NCI-H82 treated with DMSO at 0.1 percent for 48 hours (cell line): ENCODE measurements at regions not wholly inside any gene's neighbourhood (a gene's known extent, or its start where the extent isn't known, plus 50 kb on each side); places are given as distances from the start of the nearest gene placed in this dataset.
A peak's percentile ranks its signal among the peaks of the same experiment; 100 is the strongest.
"Not testable (repeated sequence)": the region's sequence is repeated elsewhere in the genome, so short reads cannot be mapped to it uniquely, and the experiment has no call there.

ENCODE experiments used
- DNase-seq: peaks from one replicate; lab custom pipeline; 2025; ENCODE audit not compliant: unreplicated experiment; lab: John Stamatoyannopoulos, UW

DNA sequence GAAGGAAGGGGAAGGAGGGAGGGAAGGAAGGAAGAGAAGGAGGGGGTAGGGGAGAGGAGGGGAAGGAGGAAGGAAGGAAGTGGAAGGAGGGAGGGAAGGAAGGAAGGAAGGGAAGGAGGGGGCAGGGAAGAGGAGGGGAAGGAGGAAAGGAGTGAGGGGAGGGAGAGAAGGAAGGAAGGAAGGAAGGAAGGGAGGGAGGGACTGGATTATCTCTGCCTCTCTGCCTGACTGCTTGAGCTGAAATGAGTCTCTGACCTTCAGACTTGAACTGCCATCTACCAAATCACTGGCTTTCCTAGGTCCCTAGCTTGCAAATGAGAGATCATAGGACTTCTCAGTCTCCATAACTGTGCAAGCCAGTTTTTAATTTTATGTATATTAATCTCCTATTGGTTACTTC is 436.8 kb downstream of the PREX1 start:
- no peak for DNase-seq

GRCh38 chr20:48387675-48388074 is 440.1 kb downstream of the PREX1 start:
- DNase-seq, result no peak

DNA sequence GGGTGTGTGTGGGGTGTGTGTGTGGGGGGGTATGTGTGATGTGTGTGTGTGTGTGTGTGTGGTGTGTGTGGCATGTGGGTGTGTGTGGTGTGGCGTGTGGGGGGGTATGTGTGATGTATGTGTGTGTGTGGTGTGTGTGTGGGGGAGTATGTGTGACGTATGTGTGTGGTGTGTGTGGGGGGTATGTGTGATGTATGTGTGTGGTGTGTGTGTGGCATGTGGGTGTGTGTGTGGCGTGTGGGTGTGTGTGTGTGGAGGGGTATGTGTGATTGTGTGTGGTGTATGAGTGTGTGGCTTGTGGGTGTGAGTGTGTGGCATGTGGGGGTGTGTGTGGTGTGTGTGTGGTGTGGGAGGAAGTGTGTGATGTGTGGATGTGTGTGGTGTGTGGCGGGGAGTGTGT is 442.3 kb downstream of the PREX1 start:
- DNase-seq, result no peak

DNA sequence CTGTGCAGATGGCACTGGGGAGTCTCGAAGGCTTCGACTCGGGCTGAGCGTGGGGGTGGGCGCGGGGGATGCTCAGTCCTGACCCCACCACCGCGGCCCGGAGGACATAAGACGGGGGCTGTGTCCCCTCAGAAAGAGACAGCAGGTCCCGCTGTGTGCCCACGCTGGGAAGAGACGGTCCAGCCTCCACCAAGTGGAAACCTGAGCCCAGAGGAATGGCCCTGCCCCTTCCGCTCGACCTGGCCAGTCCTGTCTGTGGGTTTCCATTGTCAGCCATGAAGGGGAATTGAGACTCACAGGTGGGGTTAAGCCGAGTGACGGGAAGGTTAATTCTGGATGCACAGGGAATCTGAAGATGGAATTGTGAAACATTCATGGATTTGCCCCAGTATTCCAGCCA is 442.7 kb downstream of the PREX1 start:
- DNase-seq, result no peak

GRCh38 chr20:48384147-48384818 is 443.5 kb downstream of the PREX1 start:
- DNase-seq, result no peak

GRCh38 chr20:48383252-48383651 is 444.5 kb downstream of the PREX1 start:
- DNase-seq, result no peak

GRCh38 chr20:48382304-48382703 is 445.5 kb downstream of the PREX1 start:
- no peak for DNase-seq

DNA sequence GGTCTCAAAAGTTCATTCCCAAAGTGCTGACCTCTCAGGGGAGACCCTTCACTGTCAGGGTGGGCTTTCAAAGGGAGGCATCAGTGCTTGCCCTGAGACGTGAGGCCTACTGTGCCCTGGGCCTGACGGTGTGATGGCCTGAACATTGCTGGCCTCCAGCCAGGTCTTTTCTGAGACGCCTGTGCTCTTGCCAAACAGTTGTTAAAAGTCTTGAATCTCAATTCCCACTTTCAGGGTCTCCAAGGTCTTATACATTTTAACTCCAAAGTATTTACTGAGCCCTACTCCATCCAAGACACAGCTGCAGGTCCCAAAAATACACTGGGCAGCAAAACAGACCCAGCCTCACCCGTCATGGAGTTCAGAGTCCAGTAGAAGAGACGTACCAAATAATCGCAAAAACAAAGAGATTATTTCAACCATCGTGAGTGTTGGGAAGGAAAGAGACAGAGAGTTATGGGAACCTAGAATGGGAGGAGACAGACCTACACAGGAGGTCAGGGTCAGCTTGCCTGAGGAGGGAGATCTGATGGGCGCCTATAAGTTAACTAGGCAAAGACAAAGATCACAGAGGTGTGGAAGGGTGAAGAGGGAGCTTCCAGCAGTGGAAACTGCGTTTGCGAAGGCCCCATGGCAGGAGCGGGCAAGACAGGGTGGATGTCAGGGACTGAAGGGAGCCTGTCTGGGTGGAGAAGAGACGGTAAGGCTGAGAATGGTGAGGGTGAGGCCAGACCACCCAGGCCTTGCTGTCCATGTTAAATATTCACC is 446.3 kb downstream of the PREX1 start:
- no peak for DNase-seq

DNA sequence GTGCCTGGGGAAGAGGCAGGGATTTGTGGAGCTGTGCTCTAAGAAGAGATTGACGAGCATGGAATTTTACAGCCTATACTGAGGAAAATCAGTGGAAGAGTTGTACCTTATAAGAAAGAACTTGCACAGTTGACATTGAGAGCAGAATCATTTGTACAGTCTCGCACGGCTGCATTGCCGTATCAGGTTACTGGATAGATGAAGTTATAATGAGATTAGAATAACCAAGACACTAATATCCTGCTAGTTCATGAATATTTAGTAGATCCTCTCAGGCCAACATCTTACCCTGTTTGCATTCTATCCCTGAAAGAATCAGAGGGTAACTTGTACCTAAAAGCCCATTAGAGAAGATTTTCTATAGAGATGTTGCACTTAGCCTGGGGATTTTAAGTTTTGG is 447.1 kb downstream of the PREX1 start:
- peak; percentile 35 for DNase-seq

GRCh38 chr20:48378976-48379675 is 448.7 kb downstream of the PREX1 start:
- no peak for DNase-seq

DNA sequence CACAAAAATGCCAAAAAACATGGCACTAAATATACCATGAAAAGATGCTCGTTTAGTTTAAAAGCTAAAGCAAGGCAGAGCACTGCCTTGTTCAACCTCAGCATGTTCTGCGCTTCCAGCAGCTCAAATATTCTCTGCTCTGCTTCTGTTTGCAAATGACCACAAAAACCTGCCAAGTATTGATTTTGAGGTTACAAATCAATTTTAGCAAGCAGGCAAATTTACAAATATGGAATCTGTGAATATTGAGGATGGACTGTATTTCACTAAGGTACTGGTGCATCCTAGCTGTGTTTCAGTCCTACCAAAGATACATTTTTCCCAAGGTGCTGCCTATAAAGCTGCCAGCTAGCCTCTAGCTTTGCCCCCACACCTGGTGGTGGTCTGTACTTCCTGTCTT is 449.9 kb downstream of the PREX1 start:
- no peak for DNase-seq

- no peak for DNase-seq
Observed at GRCh38 chr20:48375804-48376203, 452.0 kb downstream of the PREX1 start.

DNA sequence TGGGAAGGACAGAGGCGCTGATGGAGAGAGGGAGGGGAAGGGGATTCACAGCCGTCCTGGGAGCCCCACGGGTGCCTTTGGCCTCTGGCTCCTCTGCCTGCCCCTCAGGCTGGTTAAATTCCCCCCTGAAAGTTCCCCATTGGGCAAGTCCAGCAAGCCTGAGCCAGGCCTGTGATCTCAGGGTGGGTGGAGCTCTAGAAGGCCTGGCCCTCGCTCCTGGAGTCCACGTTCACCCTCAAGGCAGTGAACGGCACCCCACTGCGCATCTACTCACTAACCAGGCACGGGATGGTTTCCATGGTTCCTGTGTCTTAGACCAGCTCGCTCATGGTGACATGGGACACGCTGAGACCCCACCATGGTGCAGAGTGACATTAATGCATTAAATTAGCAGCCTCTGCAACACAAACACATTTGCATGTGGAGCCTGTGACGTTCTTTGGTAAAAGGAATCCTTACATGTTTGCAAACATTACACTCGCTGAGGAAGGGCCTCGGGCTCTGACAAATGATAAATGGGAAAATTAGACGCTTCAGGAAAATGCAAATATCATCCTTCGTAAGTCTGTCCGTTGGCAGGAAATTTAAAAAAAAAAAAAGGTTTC is 452.7 kb downstream of the PREX1 start:
- no peak for DNase-seq

GRCh38 chr20:48374031-48374907 is 453.5 kb downstream of the PREX1 start:
- not testable (repeated sequence) for DNase-seq

GRCh38 chr20:48373555-48373934 is 454.3 kb downstream of the PREX1 start:
- DNase-seq, result no peak

DNA sequence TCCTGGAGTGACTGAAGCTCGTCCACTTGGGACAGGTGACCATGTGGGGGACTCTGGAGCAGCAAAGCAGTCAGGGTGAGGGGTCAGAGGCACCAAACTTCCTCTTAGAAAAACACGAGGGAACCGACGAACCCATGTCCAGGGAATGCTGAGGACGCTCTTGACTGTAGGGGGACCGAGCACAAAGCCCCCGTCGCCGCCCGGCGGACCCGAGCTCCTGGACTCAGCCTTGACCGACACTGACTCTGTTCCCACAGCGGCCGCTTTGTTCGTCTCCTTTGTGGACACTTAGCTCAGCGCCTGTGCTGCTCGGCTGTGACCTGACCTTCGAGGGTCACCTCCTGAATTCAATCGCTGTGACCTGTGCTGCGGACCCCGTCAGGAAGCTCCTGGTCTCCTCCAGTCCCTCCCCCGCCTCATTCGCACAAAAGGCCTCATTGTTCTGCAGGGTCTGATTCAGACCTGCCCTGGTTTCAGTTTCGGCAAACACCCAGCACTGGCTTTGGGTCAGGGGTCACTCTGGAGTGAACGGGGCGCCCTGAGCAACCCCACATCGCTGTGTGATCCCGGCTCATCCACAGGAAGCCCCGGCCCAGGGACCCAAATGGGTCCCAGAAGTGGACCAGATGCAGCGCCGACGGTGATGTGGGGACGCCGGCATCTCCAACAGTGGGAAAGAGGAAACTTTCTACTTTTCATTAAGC is 454.8 kb downstream of the PREX1 start:
- DNase-seq, result not testable (repeated sequence)

DNA sequence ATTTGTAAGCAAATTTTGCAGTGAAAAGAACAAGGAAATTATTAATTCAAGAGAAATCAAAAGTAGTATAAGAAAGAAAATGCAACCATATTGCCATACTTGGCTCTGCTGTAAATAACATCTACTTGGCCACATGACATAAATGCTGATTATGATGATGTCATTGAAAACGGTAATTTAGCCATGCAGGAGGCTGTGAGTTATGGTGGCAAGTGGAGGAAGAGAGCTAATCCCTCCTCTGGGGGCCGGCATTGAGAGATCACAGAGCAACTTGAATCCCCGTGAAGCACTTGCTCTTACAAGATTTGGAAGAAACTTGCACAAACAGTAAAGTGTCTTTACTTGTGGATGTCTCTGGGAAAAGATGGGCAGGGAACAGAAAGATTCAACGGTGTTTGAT is 456.6 kb downstream of the PREX1 start:
- no peak for DNase-seq

- DNase-seq, result not testable (repeated sequence)
Observed at GRCh38 chr20:48368580-48369021, 459.2 kb downstream of the PREX1 start.

- DNase-seq, result not testable (repeated sequence)
Observed at GRCh38 chr20:48367541-48368358, 460.0 kb downstream of the PREX1 start.
